Neural crest cell (in vitro differentiated cells): ENCODE measurements at regions not wholly inside any gene's neighbourhood (a gene's known extent, or its start where the extent isn't known, plus 50 kb on each side); places are given as distances from the start of the nearest gene placed in this dataset.

ENCODE experiments used
- DNase-seq: peaks from one replicate; pipeline ENCODE4 v3.0.0; 2021; ENCODE audit warnings: low read depth, mixed read lengths, low spot score
- H3K27ac Mint-ChIP-seq: one replicate; pipeline ENCODE4 v1.8.0; 2021; ENCODE audit warnings: mild to moderate bottlenecking, mixed read lengths; ENCODE audit not compliant: unreplicated experiment
- H3K27me3 Mint-ChIP-seq: 2 replicates; pipeline ENCODE4 v1.8.0; 2021; ENCODE audit warnings: low read depth, mild to moderate bottlenecking, mixed read lengths
- H3K36me3 Mint-ChIP-seq: 2 replicates; pipeline ENCODE4 v1.8.0; 2021; ENCODE audit warnings: low read depth, mild to moderate bottlenecking, mixed read lengths
- H3K4me1 Mint-ChIP-seq: 2 replicates; pipeline ENCODE4 v1.8.0; 2021; ENCODE audit warnings: mixed read lengths
- H3K4me3 Mint-ChIP-seq: one replicate; pipeline ENCODE4 v1.8.0; 2021; ENCODE audit warnings: mild to moderate bottlenecking, mixed read lengths
- H3K9me3 Mint-ChIP-seq: 2 replicates; pipeline ENCODE4 v1.8.0; 2021; ENCODE audit warnings: mixed read lengths
- TF ChIP-seq, protein P1 (sequence below): fragments of 200-600 bp; sonication (generic); conservative IDR thresholded peaks from 2 replicates; pipeline ENCODE4 v1.5.0; 2021; ENCODE audit warnings: antibody characterized with exemption, mild to moderate bottlenecking

- H3K27me3 Mint-ChIP-seq, result peaks cover 5% of the 10 kb centered on the region
- no peaks in the 10 kb centered on the region for H3K9me3 Mint-ChIP-seq
- H3K27ac Mint-ChIP-seq, result no peak overlapping the region
- TF ChIP-seq, protein P1, sequence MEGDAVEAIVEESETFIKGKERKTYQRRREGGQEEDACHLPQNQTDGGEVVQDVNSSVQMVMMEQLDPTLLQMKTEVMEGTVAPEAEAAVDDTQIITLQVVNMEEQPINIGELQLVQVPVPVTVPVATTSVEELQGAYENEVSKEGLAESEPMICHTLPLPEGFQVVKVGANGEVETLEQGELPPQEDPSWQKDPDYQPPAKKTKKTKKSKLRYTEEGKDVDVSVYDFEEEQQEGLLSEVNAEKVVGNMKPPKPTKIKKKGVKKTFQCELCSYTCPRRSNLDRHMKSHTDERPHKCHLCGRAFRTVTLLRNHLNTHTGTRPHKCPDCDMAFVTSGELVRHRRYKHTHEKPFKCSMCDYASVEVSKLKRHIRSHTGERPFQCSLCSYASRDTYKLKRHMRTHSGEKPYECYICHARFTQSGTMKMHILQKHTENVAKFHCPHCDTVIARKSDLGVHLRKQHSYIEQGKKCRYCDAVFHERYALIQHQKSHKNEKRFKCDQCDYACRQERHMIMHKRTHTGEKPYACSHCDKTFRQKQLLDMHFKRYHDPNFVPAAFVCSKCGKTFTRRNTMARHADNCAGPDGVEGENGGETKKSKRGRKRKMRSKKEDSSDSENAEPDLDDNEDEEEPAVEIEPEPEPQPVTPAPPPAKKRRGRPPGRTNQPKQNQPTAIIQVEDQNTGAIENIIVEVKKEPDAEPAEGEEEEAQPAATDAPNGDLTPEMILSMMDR, result no peak
- no peaks in the 10 kb centered on the region for H3K4me1 Mint-ChIP-seq
- no peak overlapping the region for H3K4me3 Mint-ChIP-seq
- no peaks in the 10 kb centered on the region for H3K36me3 Mint-ChIP-seq
- DNase-seq, result no peak
Observed at GRCh38 chr10:43825984-43826383, 177.3 kb upstream of the ZNF32 start.

- no peaks in the 10 kb centered on the region for H3K9me3 Mint-ChIP-seq
- H3K27me3 Mint-ChIP-seq, result peaks cover 5% of the 10 kb centered on the region
- H3K4me1 Mint-ChIP-seq, result no peaks in the 10 kb centered on the region
- no peaks in the 10 kb centered on the region for H3K36me3 Mint-ChIP-seq
- TF ChIP-seq, protein P1, result no peak
- no peak overlapping the region for H3K27ac Mint-ChIP-seq
- no peak for DNase-seq
- no peak overlapping the region for H3K4me3 Mint-ChIP-seq
Observed at GRCh38 chr10:43825421-43825820, 176.7 kb upstream of the ZNF32 start.

- DNase-seq, result no peak
- no peak overlapping the region for H3K4me3 Mint-ChIP-seq
- H3K36me3 Mint-ChIP-seq, result no peaks in the 10 kb centered on the region
- peaks cover 5% of the 10 kb centered on the region for H3K27me3 Mint-ChIP-seq
- H3K9me3 Mint-ChIP-seq, result no peaks in the 10 kb centered on the region
- peaks cover 4% of the 10 kb centered on the region for H3K4me1 Mint-ChIP-seq
- TF ChIP-seq, protein P1, result no peak
- H3K27ac Mint-ChIP-seq, result no peak overlapping the region
Observed at GRCh38 chr10:43824934-43825333, 176.3 kb upstream of the ZNF32 start.

DNA sequence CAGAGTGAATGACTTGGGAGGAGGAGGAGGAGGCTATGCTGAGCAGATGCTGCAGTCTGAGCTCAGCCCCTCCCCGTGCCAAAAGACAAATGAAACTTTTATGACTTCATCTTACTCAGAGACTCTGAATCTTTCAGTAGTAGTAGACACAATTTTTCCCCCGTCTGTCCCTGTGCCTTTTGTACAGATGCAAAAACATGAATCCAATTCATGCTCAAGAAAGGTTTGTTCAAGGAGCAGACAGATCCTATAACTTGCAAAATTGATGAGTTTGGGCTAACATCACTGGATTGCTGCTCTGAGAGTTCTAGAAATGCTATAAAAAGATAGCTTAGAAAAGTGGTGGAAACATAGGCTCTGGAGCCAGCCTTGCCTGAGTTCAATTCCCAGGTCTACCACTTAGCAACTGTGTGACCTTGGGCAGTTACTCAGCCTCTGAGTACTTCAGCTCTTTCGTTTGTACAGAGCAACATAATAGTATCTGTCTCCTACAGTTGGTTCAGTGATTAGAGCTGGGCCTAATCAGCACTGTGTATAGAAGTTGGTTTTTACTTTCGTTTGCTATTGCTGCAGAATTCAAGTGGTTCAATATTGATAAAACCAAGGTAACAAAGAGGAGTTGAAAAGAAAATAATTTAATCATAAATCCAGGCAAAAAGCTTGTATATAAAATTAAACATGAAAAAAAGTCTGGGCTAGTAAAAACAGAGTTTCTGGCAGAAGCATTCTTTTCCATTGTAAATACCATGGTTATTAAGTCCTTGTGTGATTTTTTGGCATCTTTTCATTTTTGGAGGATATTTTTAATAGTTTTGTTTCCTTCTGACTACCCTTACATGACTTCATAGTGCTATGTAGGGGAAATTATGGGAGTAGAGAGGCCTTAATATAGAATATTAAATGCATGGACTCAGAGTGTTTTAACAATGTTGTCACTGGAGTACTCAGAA lies 174.2 kb upstream of the ZNF32 start:
- Mint-ChIP-seq H3K9me3 (no peaks in the 10 kb centered on the region), H3K36me3 (no peaks in the 10 kb centered on the region), H3K4me1 (peaks cover 5% of the 10 kb centered on the region), H3K4me3 (no peak overlapping the region), H3K27ac (no peak overlapping the region), H3K27me3 (peaks cover 5% of the 10 kb centered on the region)
- TF ChIP-seq, protein P1, result no peak
- no peak for DNase-seq

DNA sequence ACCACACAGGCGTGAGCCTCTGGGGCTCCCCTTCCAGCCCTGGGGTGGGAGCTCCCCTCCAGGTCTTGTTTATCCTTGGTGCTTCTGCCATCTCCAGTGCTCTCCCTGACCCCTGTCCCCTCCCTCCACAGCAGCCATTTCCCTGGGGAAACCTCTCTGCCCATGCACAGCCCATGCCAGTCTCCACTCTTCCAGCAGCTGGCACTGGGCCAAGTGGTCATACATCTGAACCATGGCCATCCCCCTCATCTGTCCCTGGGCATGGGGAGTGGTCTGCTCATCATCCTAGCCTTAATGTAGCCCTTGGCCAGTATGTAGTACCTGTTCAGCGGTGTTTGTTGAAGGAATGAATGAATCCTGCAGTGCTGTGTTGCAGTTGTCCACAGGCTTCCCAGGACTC lies 172.4 kb upstream of the ZNF32 start:
- Mint-ChIP-seq H3K4me3 (no peak overlapping the region), H3K4me1 (peaks cover 5% of the 10 kb centered on the region), H3K27me3 (no peaks in the 10 kb centered on the region), H3K9me3 (no peaks in the 10 kb centered on the region), H3K36me3 (no peaks in the 10 kb centered on the region), H3K27ac (no peak overlapping the region)
- TF ChIP-seq, protein P1, result no peak
- no peak for DNase-seq
